ENCODE measurements at regions not wholly inside any gene's neighbourhood (a gene's known extent, or its start where the extent isn't known, plus 50 kb on each side); places are given as distances from the start of the nearest gene placed in this dataset.
"Not testable (repeated sequence)": the region's sequence is repeated elsewhere in the genome, so short reads cannot be mapped to it uniquely, and the experiment has no call there.

GRCh38 chr13:111678120-111678882 is 357.9 kb downstream of the TEX29 start:
- H3K27ac ChIP-seq; DNase-seq (ENCODE audit: low read depth, low spot score): not testable (repeated sequence)

- not testable (repeated sequence) for H3K27ac ChIP-seq; DNase-seq (ENCODE audit: low read depth, low spot score)
These were observed 359.2 kb downstream of the TEX29 start for GRCh38 chr13:111679645-111680044.

GRCh38 chr13:111680100-111680499 is 359.7 kb downstream of the TEX29 start:
- H3K27ac ChIP-seq; DNase-seq (ENCODE audit: low read depth, low spot score): not testable (repeated sequence)

GRCh38 chr13:111692028-111692427 is 371.6 kb downstream of the TEX29 start:
- not testable (repeated sequence) for DNase-seq (ENCODE audit: low read depth, low spot score); H3K27ac ChIP-seq

- not testable (repeated sequence) for H3K27ac ChIP-seq; DNase-seq (ENCODE audit: low read depth, low spot score)
These were observed 370.8 kb upstream of the SOX1 start for GRCh38 chr13:111696121-111696520.

- not testable (repeated sequence) for H3K27ac ChIP-seq; DNase-seq (ENCODE audit: low read depth, low spot score)
These were observed 364.9 kb upstream of the SOX1 start for GRCh38 chr13:111702059-111702458.
